ENCODE measurements at regions not wholly inside any gene's neighbourhood (a gene's known extent, or its start where the extent isn't known, plus 50 kb on each side); places are given as distances from the start of the nearest gene placed in this dataset.

DNA sequence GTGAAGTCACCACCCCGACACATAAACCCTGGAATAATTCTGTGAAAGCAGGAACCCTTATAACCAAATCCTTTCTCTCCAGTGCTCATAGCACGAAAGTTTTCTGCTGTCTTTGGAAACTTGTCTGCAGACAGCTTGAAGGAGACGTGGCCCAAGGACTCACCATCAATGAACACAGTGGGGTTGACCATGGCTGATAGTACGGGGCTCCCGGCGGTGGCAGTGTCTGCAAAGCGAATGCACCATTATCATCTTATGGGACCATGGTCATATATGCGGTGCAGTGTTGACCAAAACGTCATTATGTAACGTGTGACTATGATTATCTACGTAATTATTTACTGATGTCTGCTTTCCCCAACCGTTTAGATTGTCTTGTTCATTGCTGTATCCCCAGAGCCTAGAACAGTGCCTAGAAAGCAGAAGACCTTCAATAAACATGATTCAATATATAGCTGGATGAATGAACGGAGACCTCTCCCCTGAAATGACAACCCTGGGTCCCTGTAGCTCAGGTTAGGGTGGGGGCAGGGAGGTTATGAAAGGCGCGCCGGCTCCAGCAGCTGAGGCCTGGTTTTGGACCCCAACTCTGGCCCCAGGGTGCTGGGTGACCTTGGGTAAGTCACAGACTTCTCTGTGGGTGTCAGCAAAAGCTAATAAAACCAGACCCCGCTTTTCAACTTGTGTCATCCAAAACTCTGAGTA lies 128.4 kb upstream of the ZBTB40 start:
- H3K9me3 ChIP-seq (ENCODE audit: insufficient read depth in 2 of 2, low read depth in 1 of 2, low read length in 1 of 2): no peaks in the 10 kb centered on the region
- 89% methylated on average over 17 of the region's 17 CpGs; no CpG with 5 or more reads in 1 of the 2 experiments for WGBS, 2 experiments (ENCODE audit: extremely low coverage in 1 of 2, insufficient coverage in 1 of 2, insufficient read length in 1 of 2, insufficient replicate concordance in 2 of 2, low coverage in 1 of 2, low lambda C conversion rate in 2 of 2, missing lambda C conversion rate in 1 of 2)
- no peaks in the 10 kb centered on the region for H3K79me2 ChIP-seq (ENCODE audit: control insufficient read depth in 1 of 2, insufficient read depth in 2 of 2, low read length in 2 of 2)

More for the DNA sequence above, 128.4 kb upstream of the ZBTB40 start:
- Histone ChIP-seq H3K23me2 (ENCODE audit: low read depth, low read length) (no peaks in the 10 kb centered on the region), H3K4me3 (ENCODE audit: extremely low read depth in 1 of 4, insufficient read depth in 2 of 4, low read depth in 3 of 4, low read length in 4 of 4) (no peak overlapping the region), H3K18ac (ENCODE audit: extremely low read depth, low read length) (no peak overlapping the region; the same call in 1 of the 2 replicates), H3K9ac (replicated peaks in 1 of 4; ENCODE audit: extremely low read depth in 1 of 4, low read depth in 3 of 4, low read length in 3 of 4) (no peak overlapping the region), H2BK15ac (ENCODE audit: low read length) (no peak overlapping the region), H4K20me1 (replicated peaks in 1 of 2; ENCODE audit: control insufficient read depth in 1 of 2, insufficient read depth in 2 of 2, low read length in 2 of 2) (no peaks in the 10 kb centered on the region), H3K14ac (ENCODE audit: insufficient read length) (no peak overlapping the region), H2AFZ (ENCODE audit: low read length) (no peak overlapping the region), H2BK20ac (ENCODE audit: low read length) (no peak overlapping the region; the same call in 1 of the 2 replicates), H3K4me2 (ENCODE audit: insufficient read depth in 1 of 2, low read depth in 2 of 2, low read length in 2 of 2) (no peak overlapping the region), H3K56ac (replicated peaks; ENCODE audit: insufficient read length, low read depth, low read length) (no peak overlapping the region), H3K79me1 (ENCODE audit: low read depth, low read length) (no peaks in the 10 kb centered on the region), H4K5ac (ENCODE audit: insufficient read length, low read depth, low read length) (no peak overlapping the region), H2BK5ac (ENCODE audit: low read depth, low read length) (no peak overlapping the region), H2AK5ac (ENCODE audit: low read depth, low read length) (no peak overlapping the region; the same call in 1 of the 2 replicates), H4K91ac (replicated peaks; ENCODE audit: insufficient read length, low read length) (no peak overlapping the region), H2BK120ac (replicated peaks; ENCODE audit: low read depth, low read length) (no peak overlapping the region), H3K27me3 (replicated peaks in 1 of 4; ENCODE audit: control insufficient read depth in 3 of 4, extremely low read depth in 1 of 4, insufficient read depth in 3 of 4, low read length in 3 of 4) (peaks cover 0 to 4% (median 0%) of the 10 kb centered on the region in 4 experiments; a peak in 1 of 7 replicates), H3K36me3 (ENCODE audit: control insufficient read depth in 2 of 4, insufficient read depth in 4 of 4, low read length in 3 of 4) (no peaks in the 10 kb centered on the region), H3K23ac (ENCODE audit: insufficient read length) (no peak overlapping the region), H3K27ac (ENCODE audit: low read depth, low read length) (no peak overlapping the region), H3K4me1 (replicated peaks in 1 of 4; ENCODE audit: control insufficient read depth in 3 of 4, insufficient read depth in 4 of 4, low read length in 3 of 4) (peaks cover 7 to 36% (median 21%) of the 10 kb centered on the region in 4 experiments), H3K4ac (replicated peaks; ENCODE audit: insufficient read length, low read depth, low read length) (no peak overlapping the region), H4K8ac (ENCODE audit: extremely low read depth, insufficient read depth, low read length) (no peak overlapping the region), H2BK12ac (ENCODE audit: low read depth, low read length) (no peak overlapping the region)
- POLR2A ChIA-PET (ENCODE audit: partially characterized antibody): no interaction called here
- FAIRE-seq: no peak
- CTCF ChIA-PET (ENCODE audit: partially characterized antibody): interaction anchor here (0.6 to 1.9 kb wide), 3 partner anchors 47 to 179 kb away, joined by 3 to 6 read pairs (median 3); no protein-coding TSS in a partner anchor
- no peak for DNase-seq (ENCODE audit: low read depth in 1 of 2, low spot score in 2 of 2)

Data from H1 (cell line).